Ureter (tissue), 1 donor: ENCODE measurements at regions not wholly inside any gene's neighbourhood (a gene's known extent, or its start where the extent isn't known, plus 50 kb on each side); places are given as distances from the start of the nearest gene placed in this dataset.

Experiments used
- DNase-seq: peaks from one replicate; pipeline ENCODE4 v3.0.0-alpha.2; 2020; ENCODE audit warnings: low spot score
- donor health status: DM: yes; HTN: yes; CAD: no.

GRCh38 chrX:39140581-39140980, 339.3 kb downstream of the MID1IP1 start:
- no peak for DNase-seq

GRCh38 chrX:39144323-39144722, 343.1 kb downstream of the MID1IP1 start:
- no peak for DNase-seq

- DNase-seq = no peak
Measured at GRCh38 chrX:39144956-39145355, 343.7 kb downstream of the MID1IP1 start.

- no peak for DNase-seq
Measured at GRCh38 chrX:39145859-39146258, 344.6 kb downstream of the MID1IP1 start.

GRCh38 chrX:39149761-39150160, 348.5 kb downstream of the MID1IP1 start:
- DNase-seq = peak; percentile 68

- DNase-seq = no peak
Measured at GRCh38 chrX:39150220-39150619, 349.0 kb downstream of the MID1IP1 start.

GRCh38 chrX:39150621-39151020, 349.4 kb downstream of the MID1IP1 start:
- no peak for DNase-seq

GRCh38 chrX:39152106-39152649, 350.9 kb downstream of the MID1IP1 start:
- DNase-seq = no peak

- DNase-seq = no peak
Measured at GRCh38 chrX:39156051-39156450, 354.8 kb downstream of the MID1IP1 start.

GRCh38 chrX:39157006-39157405, 355.7 kb downstream of the MID1IP1 start:
- DNase-seq = no peak

- no peak for DNase-seq
Measured at GRCh38 chrX:39157796-39158195, 356.5 kb downstream of the MID1IP1 start.

- no peak for DNase-seq
Measured at GRCh38 chrX:39158801-39159657, 357.8 kb downstream of the MID1IP1 start.

GRCh38 chrX:39159921-39160507, 358.8 kb downstream of the MID1IP1 start:
- no peak for DNase-seq

GRCh38 chrX:39161611-39162255, 360.5 kb downstream of the MID1IP1 start:
- DNase-seq = no peak

- no peak for DNase-seq
Measured at GRCh38 chrX:39162322-39162735, 361.1 kb downstream of the MID1IP1 start.

- DNase-seq = no peak
Measured at GRCh38 chrX:39163581-39164126, 362.4 kb downstream of the MID1IP1 start.

- DNase-seq = no peak
Measured at GRCh38 chrX:39164212-39164611, 363.0 kb downstream of the MID1IP1 start.

GRCh38 chrX:39165185-39165584, 363.9 kb downstream of the MID1IP1 start:
- no peak for DNase-seq

- DNase-seq = no peak
Measured at GRCh38 chrX:39165773-39166172, 364.5 kb downstream of the MID1IP1 start.

- no peak for DNase-seq
Measured at GRCh38 chrX:39167791-39168190, 366.5 kb downstream of the MID1IP1 start.

GRCh38 chrX:39168609-39169008, 367.4 kb downstream of the MID1IP1 start:
- DNase-seq = no peak

- no peak for DNase-seq
Measured at GRCh38 chrX:39169976-39170375, 368.7 kb downstream of the MID1IP1 start.
